T-helper 17 cell (primary cell): ENCODE measurements at regions not wholly inside any gene's neighbourhood (a gene's known extent, or its start where the extent isn't known, plus 50 kb on each side); places are given as distances from the start of the nearest gene placed in this dataset.

Experiments
- ATAC-seq: fragments of 150-1000 bp; cut with Tn5 transposase; 2 replicates; pipeline ENCODE4 v1.10.0; 2021; ENCODE audit warnings: mild to moderate bottlenecking, moderate library complexity
- DNase-seq, 3 donors: peaks; one replicate each; pipeline versions ENCODE4 v3.0.0 to v3.0.0-alpha.2; 2020 to 2021
- H3K9me3 ChIP-seq: one replicate; pipeline ENCODE4 v1.7.0; 2013; ENCODE audit warnings: low read length, mild to moderate bottlenecking; ENCODE audit not compliant: control insufficient read depth, poor library complexity, severe bottlenecking
- H3K27ac Mint-ChIP-seq: one replicate; pipeline ENCODE4 v1.8.0; 2022; ENCODE audit warnings: mild to moderate bottlenecking, moderate library complexity, mixed read lengths
- H3K27me3 Mint-ChIP-seq: one replicate; pipeline ENCODE4 v1.8.0; 2022; ENCODE audit warnings: mixed read lengths
- H3K36me3 Mint-ChIP-seq: one replicate; pipeline ENCODE4 v1.8.0; 2022; ENCODE audit warnings: low read depth, mixed read lengths
- H3K4me1 Mint-ChIP-seq: one replicate; pipeline ENCODE4 v1.8.0; 2022; ENCODE audit warnings: mild to moderate bottlenecking, mixed read lengths
- H3K4me3 Mint-ChIP-seq: one replicate; pipeline ENCODE4 v1.8.0; 2022; ENCODE audit warnings: mild to moderate bottlenecking, moderate library complexity, mixed read lengths

DNA sequence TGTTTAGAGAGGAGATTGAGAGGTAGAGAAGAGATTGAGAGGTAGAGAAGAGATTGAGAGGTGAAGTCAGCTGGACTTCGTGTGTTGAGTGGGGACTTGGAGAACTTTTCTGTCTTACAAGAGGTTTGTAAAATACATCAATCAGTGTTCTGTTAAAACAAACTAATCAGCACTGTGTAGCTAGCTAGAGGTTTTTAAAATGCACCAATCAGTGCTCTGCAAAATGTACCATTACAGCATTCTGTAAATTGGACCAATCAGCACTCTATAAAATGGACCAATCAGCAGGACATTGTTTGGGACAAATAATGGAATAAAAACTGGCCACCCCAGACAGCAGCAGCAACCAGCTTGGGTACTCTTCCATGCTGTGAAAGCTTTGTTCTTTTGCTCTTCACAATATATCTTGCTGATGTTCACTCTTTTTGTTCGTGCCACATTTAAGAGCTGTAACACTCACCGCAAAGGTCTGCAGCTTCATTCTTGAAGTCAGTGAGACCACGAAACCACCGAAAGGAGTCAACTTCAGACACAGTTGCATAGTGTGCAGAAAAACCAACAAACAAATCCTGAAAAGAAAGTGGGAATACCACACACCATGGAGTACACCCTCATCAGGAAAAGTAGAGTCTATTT is 366.9 kb upstream of the HSFY2 start:
- ATAC-seq (no peak), DNase-seq (no peak)
- H3K27ac Mint-ChIP-seq = no peak overlapping the region
- H3K27me3 Mint-ChIP-seq = no peaks in the 10 kb centered on the region
- H3K9me3 ChIP-seq = no peaks in the 10 kb centered on the region
- no peaks in the 10 kb centered on the region for H3K4me1 Mint-ChIP-seq
- H3K36me3 Mint-ChIP-seq = peaks cover 2% of the 10 kb centered on the region
- H3K4me3 Mint-ChIP-seq = no peak overlapping the region

DNA sequence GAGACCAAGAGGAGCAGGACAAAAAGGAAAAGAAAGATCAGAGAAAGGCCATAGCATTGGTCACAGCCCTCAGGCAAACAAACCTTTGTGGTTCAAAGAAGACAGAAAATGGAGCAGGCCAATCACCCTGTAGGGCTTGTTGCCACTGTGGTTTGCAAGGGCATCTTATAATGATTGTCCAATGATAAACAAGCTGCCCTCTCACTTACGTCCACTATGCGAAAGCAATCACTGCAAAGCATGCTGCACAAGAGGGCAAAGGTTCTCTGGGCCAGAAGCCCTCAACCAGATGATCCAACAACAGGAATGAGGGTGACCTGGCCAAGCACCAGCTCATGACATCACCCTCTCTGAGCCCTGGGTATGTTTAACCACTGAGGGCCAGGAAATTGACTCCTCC is 360.9 kb upstream of the HSFY2 start:
- H3K4me3 Mint-ChIP-seq = no peak overlapping the region
- no peak overlapping the region for H3K27ac Mint-ChIP-seq
- H3K27me3 Mint-ChIP-seq = no peaks in the 10 kb centered on the region
- H3K4me1 Mint-ChIP-seq = no peaks in the 10 kb centered on the region
- H3K36me3 Mint-ChIP-seq = no peaks in the 10 kb centered on the region
- DNase-seq (no peak), ATAC-seq (no peak)
- no peaks in the 10 kb centered on the region for H3K9me3 ChIP-seq

DNA sequence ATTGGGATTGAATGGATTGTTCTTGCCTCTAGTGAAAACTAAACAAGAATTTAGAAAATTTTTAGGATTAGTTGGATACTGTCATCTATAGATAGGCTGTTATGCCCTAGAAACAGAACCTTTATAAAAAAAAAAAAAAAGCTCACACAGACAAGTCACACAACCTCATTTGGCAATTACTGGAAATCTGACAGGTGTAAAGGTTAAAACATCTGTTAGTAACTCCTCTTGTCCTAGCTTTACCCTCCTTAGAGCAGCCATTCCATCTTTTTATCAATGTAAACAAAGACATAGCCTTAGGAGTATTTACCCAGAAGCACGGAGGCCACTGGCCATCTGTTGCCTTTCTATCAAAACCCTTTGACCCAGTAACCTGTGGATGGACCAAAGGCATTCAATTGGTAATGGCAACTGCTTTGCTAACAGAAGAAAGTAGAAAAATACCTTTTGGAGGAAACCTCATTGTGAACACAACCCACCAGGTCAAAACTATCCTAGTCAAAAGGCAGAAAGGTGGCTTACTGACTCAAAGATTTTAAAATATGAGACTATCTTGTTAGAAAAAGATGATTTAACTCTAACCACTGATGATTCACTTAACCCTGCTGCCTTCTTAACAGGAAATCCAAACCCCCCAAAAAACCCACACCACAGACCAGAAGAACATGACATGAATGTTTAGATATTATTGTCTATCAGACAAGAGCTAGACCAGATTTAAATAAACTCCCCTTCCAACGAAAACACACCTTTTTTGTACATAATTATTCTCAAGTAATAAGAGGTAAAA is 357.2 kb upstream of the HSFY2 start:
- DNase-seq (no peak), ATAC-seq (peak; percentile 23)
- Mint-ChIP-seq H3K36me3 (no peaks in the 10 kb centered on the region), H3K4me1 (no peaks in the 10 kb centered on the region), H3K4me3 (no peak overlapping the region), H3K27me3 (no peaks in the 10 kb centered on the region), H3K27ac (no peak overlapping the region)
- H3K9me3 ChIP-seq = no peaks in the 10 kb centered on the region

DNA sequence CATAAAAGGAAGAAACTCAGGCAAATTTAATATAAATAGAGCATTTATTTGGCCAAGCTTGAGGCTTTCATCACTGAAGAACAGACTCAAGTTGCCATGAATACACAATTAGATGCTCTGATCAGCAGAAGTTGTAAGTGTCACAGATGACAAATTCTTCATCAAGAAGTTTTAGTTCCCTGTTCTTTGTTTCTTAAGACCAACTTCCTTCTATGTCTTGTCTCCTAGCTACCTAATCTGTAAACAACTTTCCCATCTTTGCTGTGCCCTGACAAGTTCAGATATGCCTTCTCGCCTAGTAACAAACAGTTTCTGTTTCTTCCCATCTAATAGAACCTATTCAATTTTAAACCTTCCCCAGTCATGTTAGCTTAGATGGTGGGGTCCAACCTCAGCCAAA is 353.4 kb upstream of the HSFY2 start:
- H3K27me3 Mint-ChIP-seq = no peaks in the 10 kb centered on the region
- no peak overlapping the region for H3K4me3 Mint-ChIP-seq
- no peaks in the 10 kb centered on the region for H3K36me3 Mint-ChIP-seq
- no peaks in the 10 kb centered on the region for H3K9me3 ChIP-seq
- no peaks in the 10 kb centered on the region for H3K4me1 Mint-ChIP-seq
- ATAC-seq (no peak), DNase-seq (no peak)
- no peak overlapping the region for H3K27ac Mint-ChIP-seq

DNA sequence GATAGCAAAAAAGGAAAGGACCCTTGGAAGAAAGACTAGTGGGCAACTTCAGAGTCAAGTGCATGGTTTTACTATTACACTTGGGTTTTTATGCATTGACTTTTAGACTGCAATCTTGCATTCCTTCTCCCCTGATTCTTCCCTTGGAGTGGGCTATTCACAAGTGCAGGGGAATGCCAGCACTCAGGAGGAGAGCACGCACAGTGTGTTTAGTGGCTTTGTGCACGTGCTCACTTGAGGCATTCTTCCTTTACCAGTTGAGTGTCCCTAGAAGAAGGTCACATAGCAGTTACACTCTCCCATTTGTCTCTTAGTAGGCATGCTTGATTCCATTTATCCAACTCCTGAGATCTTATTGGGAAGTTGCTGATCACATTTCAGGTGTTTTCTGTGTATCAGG is 351.1 kb upstream of the HSFY2 start:
- Mint-ChIP-seq H3K4me1 (no peaks in the 10 kb centered on the region), H3K36me3 (no peaks in the 10 kb centered on the region), H3K4me3 (no peak overlapping the region), H3K27ac (no peak overlapping the region), H3K27me3 (no peaks in the 10 kb centered on the region)
- DNase-seq = no peak
- H3K9me3 ChIP-seq = no peaks in the 10 kb centered on the region
- no peak for ATAC-seq

DNA sequence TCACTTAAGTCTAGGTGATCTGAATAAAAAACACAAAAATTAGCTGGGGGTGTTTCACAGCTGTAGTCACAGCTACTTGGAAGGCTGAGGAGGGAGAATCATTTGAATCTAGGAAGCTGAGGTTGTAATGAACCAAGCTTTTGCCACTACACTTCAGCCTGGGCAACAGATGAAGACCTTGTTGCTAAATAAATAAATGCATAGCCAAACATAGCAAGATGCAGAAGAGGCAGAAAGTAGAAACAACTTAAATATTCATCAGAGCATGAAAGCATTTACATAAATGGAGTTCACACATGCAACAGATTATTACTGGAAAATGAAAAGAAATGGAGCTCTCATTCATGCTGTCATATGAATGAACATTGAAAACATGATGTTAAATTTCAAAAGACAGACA is 348.9 kb upstream of the HSFY2 start:
- no peak overlapping the region for H3K27ac Mint-ChIP-seq

DNA sequence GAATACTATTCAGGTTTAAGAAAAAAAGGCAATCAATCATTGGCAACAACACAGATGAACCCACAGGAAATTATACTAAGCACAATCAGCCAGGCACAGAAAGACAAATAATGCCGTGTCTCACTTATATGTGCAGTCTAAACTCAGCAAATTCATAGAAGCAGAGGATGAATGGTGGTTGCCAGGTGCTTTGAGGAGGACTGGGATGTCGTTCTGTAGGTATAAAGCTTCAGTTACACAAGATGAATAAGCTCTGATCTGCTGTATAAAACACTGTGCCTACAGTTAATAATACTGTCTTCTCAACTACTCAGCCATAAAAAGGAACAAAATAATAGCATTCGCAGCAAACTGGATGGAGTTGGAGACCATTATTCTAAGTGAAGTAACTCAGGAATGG is 324.8 kb upstream of the HSFY2 start:
- Mint-ChIP-seq H3K36me3 (no peaks in the 10 kb centered on the region), H3K4me3 (no peak overlapping the region), H3K4me1 (no peaks in the 10 kb centered on the region), H3K27me3 (no peaks in the 10 kb centered on the region), H3K27ac (no peak overlapping the region)
- ATAC-seq = no peak
- no peaks in the 10 kb centered on the region for H3K9me3 ChIP-seq
- no peak for DNase-seq

More for the DNA sequence above, 348.9 kb upstream of the HSFY2 start:
- Mint-ChIP-seq H3K36me3 (no peaks in the 10 kb centered on the region), H3K27me3 (no peaks in the 10 kb centered on the region), H3K4me3 (no peak overlapping the region), H3K4me1 (no peaks in the 10 kb centered on the region)
- H3K9me3 ChIP-seq = no peaks in the 10 kb centered on the region
- ATAC-seq = no peak
- DNase-seq = no peak

DNA sequence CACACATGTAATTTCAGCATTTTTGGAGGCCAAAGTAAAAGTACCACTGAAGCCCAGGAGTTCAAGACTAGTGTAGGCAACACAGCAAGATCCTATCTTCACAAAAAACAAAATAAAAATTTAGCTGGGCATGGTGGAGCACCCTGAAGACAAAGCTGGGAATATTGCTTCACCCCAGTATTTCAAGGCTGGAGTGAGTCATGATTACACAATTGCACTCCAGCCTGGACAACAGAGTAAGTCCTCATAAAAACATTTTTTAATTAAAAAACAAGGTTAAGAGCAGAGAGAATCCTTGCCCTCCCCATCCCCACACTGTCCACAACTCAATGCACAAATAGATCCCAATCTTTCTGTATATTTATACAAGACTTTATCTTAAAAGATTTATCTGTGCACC is 321.9 kb upstream of the HSFY2 start:
- Mint-ChIP-seq H3K4me3 (no peak overlapping the region), H3K27ac (no peak overlapping the region), H3K36me3 (no peaks in the 10 kb centered on the region), H3K4me1 (no peaks in the 10 kb centered on the region), H3K27me3 (no peaks in the 10 kb centered on the region)
- ATAC-seq = no peak
- no peak for DNase-seq
- H3K9me3 ChIP-seq = no peaks in the 10 kb centered on the region

DNA sequence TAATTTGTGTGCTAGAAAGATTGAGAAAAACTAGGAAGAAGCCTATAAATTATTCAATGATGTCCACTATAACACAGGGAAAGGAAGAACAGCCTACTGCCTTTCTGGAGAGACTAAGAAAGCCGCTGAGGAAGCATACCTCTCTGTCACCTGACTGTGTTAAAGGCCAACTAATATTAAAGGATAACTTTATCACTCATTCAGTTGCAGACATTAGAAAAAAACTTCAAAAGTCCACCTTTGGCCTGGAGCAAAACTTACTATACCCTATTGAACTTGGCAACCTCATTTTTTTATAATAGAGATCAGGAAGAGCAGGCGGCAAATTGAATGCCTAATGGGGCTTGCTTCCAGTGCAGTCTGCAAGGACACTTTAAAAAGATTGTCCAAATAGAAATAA is 309.5 kb upstream of the HSFY2 start:
- Mint-ChIP-seq H3K4me1 (no peaks in the 10 kb centered on the region), H3K36me3 (no peaks in the 10 kb centered on the region), H3K27me3 (no peaks in the 10 kb centered on the region), H3K27ac (no peak overlapping the region), H3K4me3 (no peak overlapping the region)
- ATAC-seq = no peak
- no peaks in the 10 kb centered on the region for H3K9me3 ChIP-seq
- DNase-seq = no peak

DNA sequence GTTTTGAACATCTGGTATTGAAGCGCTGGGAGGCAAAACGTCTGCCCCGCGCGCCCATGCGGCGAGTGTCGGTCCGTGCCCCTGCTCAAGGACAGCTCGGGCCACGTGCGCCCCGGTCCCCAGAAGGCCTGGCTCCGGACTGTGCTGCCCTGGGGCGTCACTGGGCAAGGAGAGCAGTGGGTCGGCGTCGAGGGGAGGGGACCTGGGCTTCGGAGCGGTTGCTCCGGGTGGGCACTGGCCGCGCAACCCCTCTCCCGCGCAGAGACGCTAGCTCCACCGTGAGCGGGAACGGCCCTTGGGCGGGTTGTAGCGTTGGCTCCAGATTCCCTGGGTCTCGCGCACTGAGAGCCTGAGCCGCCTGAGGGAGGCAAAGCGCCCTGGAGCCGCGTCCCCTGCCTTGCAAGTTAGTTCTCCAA is 304.2 kb upstream of the HSFY2 start:
- ATAC-seq (no peak), DNase-seq (no peak)
- Mint-ChIP-seq H3K4me3 (peak overlapping the region; percentile 82), H3K27me3 (peaks cover 11% of the 10 kb centered on the region), H3K36me3 (no peaks in the 10 kb centered on the region), H3K4me1 (peaks cover 3% of the 10 kb centered on the region), H3K27ac (no peak overlapping the region)
- H3K9me3 ChIP-seq = no peaks in the 10 kb centered on the region

DNA sequence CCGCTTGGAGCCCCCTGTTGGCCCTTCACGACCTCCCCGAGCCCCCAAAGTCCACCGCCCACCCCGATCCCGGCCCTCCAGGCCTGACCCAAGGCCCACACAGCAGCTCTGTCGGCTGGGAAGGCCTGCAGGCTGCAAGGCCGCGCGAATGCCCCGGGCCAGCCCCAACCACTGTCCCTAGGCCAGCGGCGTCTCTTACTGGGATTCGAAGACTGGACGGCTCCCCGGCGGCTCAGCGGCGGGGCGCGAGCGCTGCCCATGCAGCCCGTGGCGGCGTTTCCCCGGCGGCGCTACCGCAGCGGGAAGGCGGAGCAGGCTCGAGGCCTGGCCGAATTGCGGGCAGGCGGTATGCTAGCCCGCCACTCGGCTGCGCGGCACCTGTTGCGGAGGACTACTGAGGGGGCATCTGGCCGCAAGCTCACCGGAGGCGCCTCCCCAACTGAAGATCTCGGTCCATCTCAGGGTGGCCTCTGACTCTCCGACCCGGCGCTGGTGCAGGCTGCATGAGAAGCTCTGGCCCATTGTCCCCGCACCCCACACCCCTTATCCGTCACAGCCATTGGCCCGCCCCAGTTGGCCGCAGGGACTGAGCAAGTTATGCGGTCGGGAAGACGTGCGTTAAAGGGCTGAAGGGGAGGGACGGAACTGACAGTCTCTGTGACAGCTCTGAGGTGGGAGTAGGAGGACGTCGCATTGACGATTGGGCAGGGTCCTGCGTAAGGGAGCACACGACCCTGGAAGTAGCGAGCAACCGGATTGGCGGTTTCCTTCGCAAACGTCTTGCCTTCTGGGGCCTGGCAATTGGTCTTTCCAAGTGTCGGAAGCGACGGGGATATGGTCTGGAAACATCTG is 303.5 kb upstream of the HSFY2 start:
- Mint-ChIP-seq H3K27ac (no peak overlapping the region), H3K4me1 (peaks cover 3% of the 10 kb centered on the region), H3K36me3 (no peaks in the 10 kb centered on the region), H3K4me3 (peak overlapping the region; percentile 82), H3K27me3 (peaks cover 11% of the 10 kb centered on the region)
- DNase-seq (no peak), ATAC-seq (peak; percentile 50)
- no peaks in the 10 kb centered on the region for H3K9me3 ChIP-seq

DNA sequence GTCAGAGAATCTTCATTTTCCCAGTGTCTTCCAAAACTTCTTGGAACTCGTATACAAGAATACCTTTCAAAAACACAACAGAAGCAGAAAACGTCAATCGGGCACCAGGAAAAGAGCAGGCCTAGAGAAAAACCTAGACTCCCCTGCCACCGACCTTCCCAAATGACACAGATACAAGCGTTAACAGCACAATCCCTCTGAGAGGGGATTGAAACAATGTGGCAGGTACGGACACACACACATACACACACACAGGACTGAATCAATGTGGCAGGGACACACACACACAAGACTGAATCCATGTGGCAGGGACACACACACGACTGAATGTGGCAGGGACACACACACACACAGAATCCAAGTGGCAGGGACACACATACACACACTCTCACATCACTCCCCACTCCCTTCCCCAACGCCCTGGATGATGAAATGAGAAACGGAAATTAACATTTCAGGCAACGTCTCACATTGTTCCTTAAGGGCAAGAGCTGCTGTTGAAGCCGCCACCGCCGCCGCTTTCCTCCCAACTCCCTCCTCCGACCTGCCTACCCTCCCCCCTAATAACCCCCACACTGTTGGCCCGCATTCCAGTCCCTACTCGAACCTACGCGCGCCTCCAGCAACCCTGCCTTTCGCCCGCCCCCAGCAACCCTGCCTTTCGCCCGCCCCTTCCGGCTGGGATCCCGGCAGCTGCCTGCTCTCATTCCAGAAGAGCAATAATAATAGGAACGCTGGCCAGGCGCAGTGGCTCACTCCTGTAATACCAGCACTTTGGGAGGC is 302.1 kb upstream of the HSFY2 start:
- Mint-ChIP-seq H3K27me3 (peaks cover 11% of the 10 kb centered on the region), H3K4me1 (peaks cover 3% of the 10 kb centered on the region), H3K36me3 (no peaks in the 10 kb centered on the region), H3K27ac (no peak overlapping the region), H3K4me3 (peak overlapping the region; percentile 82)
- H3K9me3 ChIP-seq = no peaks in the 10 kb centered on the region
- DNase-seq = no peak
- no peak for ATAC-seq

DNA sequence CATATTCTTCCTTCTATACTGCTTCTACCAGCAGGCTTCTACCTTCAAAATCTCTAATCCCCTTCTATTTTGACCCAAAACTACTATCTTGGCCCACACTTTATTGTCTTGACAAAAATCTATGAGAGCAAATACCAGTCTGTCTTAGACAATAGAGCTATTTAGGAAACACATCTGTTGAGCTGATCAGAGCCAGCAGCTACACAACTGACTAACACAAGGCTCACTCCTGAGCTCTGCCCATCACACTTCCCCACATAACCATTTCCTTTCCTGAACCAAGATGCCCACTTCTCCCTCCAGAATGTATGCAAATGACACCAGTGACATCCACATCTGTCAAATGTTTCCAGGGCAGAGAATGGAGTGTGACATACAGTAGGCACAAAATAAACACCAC is 293.9 kb upstream of the HSFY2 start:
- Mint-ChIP-seq H3K36me3 (no peaks in the 10 kb centered on the region), H3K27ac (no peak overlapping the region), H3K4me3 (no peak overlapping the region), H3K27me3 (no peaks in the 10 kb centered on the region), H3K4me1 (no peaks in the 10 kb centered on the region)
- H3K9me3 ChIP-seq = no peaks in the 10 kb centered on the region
- DNase-seq (no peak), ATAC-seq (no peak)
